GM23248 (cell line): ENCODE measurements at regions not wholly inside any gene's neighbourhood (a gene's known extent, or its start where the extent isn't known, plus 50 kb on each side); places are given as distances from the start of the nearest gene placed in this dataset.

Source experiments
- EZH2 ChIP-seq: fragments of 200-600 bp; sonication (generic); IDR thresholded peaks from 2 replicates; pipeline ENCODE4 v1.6.1; 2018; ENCODE audit warnings: antibody characterized with exemption, mild to moderate bottlenecking; ENCODE audit not compliant: insufficient read depth, poor library complexity, severe bottlenecking
- EZH2phosphoT487 ChIP-seq: fragments of 200-600 bp; sonication (generic); IDR thresholded peaks from 2 replicates; pipeline ENCODE4 v1.6.1; 2018; ENCODE audit warnings: antibody characterized with exemption, moderate library complexity, mild to moderate bottlenecking, low read depth; ENCODE audit not compliant: insufficient read depth

DNA sequence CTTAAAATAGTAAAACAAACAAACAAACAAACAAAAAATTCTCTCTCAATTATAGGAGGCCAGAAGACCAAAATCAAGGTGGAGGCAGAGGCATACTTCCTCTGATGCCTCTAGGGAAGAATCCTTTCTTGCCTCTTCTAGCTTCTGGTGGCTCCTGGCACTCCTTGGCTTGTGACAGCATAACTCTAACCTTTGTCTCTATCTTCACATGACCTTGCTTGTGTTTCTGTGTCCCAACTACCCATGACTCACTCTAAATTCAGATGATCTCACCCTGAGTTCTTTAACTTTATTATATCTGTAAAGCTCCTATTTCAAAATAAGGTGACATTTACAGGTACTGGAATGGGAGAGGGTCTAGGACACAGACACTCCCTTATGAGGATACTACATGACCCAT is 88.3 kb upstream of the ANTXRL start:
- TF ChIP-seq EZH2phosphoT487 (no peak), EZH2 (no peak)
